PC-9 (cell line): ENCODE measurements at regions not wholly inside any gene's neighbourhood (a gene's known extent, or its start where the extent isn't known, plus 50 kb on each side); places are given as distances from the start of the nearest gene placed in this dataset.

Source experiments
- CTCF ChIP-seq: fragments of 200-600 bp; sonication (generic); conservative IDR thresholded peaks from 2 replicates; pipeline ENCODE4 v1.6.1; 2017; ENCODE audit warnings: mixed run types, antibody characterized with exemption, mild to moderate bottlenecking, moderate library complexity
- EZH2 ChIP-seq: fragments of 200-600 bp; sonication (generic); IDR thresholded peaks from 2 replicates; pipeline ENCODE4 v1.8.0; 2017; ENCODE audit warnings: antibody characterized with exemption, low read depth

GRCh38 chr12:107853479-107853878 lies 79.0 kb downstream of the ASCL4 start:
- no peak for TF ChIP-seq CTCF
- TF ChIP-seq EZH2 = no peak
